Cardiac fibroblast (primary cell): ENCODE measurements at regions not wholly inside any gene's neighbourhood (a gene's known extent, or its start where the extent isn't known, plus 50 kb on each side); places are given as distances from the start of the nearest gene placed in this dataset.

Experiments used
- DNase-seq, 2 donors: peaks; one replicate each; pipeline versions ENCODE4 v3.0.0 to v3.0.0-alpha.2; 2010; ENCODE audit warnings: low read depth in 2 of 2
- H3K4me3 ChIP-seq, 2 donors: replicated peaks in 1 of 2; 1 replicate in 1 of 2; 2 replicates in 1 of 2; pipeline ENCODE4 v1.5.1; 2011; ENCODE audit warnings: low read depth in 2 of 2, low read length in 2 of 2, mild to moderate bottlenecking in 2 of 2, moderate library complexity in 1 of 2
- TF ChIP-seq, protein P1 (sequence below): IDR thresholded peaks from one replicate; pipeline ENCODE4 v1.5.1; 2011; ENCODE audit warnings: low read depth, mild to moderate bottlenecking, low read length, inconsistent platforms

- H3K4me3 ChIP-seq, result no peak overlapping the region
- DNase-seq, result peak in 1 of 2 donors; percentile 8
- TF ChIP-seq, protein P1, sequence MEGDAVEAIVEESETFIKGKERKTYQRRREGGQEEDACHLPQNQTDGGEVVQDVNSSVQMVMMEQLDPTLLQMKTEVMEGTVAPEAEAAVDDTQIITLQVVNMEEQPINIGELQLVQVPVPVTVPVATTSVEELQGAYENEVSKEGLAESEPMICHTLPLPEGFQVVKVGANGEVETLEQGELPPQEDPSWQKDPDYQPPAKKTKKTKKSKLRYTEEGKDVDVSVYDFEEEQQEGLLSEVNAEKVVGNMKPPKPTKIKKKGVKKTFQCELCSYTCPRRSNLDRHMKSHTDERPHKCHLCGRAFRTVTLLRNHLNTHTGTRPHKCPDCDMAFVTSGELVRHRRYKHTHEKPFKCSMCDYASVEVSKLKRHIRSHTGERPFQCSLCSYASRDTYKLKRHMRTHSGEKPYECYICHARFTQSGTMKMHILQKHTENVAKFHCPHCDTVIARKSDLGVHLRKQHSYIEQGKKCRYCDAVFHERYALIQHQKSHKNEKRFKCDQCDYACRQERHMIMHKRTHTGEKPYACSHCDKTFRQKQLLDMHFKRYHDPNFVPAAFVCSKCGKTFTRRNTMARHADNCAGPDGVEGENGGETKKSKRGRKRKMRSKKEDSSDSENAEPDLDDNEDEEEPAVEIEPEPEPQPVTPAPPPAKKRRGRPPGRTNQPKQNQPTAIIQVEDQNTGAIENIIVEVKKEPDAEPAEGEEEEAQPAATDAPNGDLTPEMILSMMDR, result no peak
These were observed 671.2 kb upstream of the PTCHD4 start for GRCh38 chr6:48782225-48782624.

GRCh38 chr6:48777411-48777810 is 666.4 kb upstream of the PTCHD4 start:
- DNase-seq, result no peak
- TF ChIP-seq, protein P1, result no peak
- H3K4me3 ChIP-seq, result no peak overlapping the region

- TF ChIP-seq, protein P1, result no peak
- peak; percentile 45 to 60 for DNase-seq
- H3K4me3 ChIP-seq, result no peak overlapping the region
These were observed 664.2 kb upstream of the PTCHD4 start for GRCh38 chr6:48775157-48775556.

GRCh38 chr6:48774276-48774675 is 663.3 kb upstream of the PTCHD4 start:
- TF ChIP-seq, protein P1, result no peak
- DNase-seq, result no peak
- H3K4me3 ChIP-seq, result no peak overlapping the region

- TF ChIP-seq, protein P1, result no peak
- H3K4me3 ChIP-seq, result no peak overlapping the region
- peak; percentile 55 to 89 for DNase-seq
These were observed 655.4 kb upstream of the PTCHD4 start for GRCh38 chr6:48766349-48766748.

GRCh38 chr6:48765352-48765961 is 654.5 kb upstream of the PTCHD4 start:
- peak; percentile 83 to 87 for DNase-seq
- H3K4me3 ChIP-seq, result no peak overlapping the region
- TF ChIP-seq, protein P1, result peak; percentile 61

- H3K4me3 ChIP-seq, result no peak overlapping the region
- peak in 1 of 2 donors; percentile 63 for DNase-seq
- TF ChIP-seq, protein P1, result no peak
These were observed 653.5 kb upstream of the PTCHD4 start for GRCh38 chr6:48764286-48765044.
